Islet of Langerhans (tissue), 1 donor: ENCODE measurements at regions not wholly inside any gene's neighbourhood (a gene's known extent, or its start where the extent isn't known, plus 50 kb on each side); places are given as distances from the start of the nearest gene placed in this dataset.
"Not testable (repeated sequence)": the region's sequence is repeated elsewhere in the genome, so short reads cannot be mapped to it uniquely, and the experiment has no call there.

Source experiments
- FAIRE-seq: peaks from one replicate; lab custom pipeline; 2011; peaks lifted over from hg19 to GRCh38; lab: Jason Lieb, UNC

DNA sequence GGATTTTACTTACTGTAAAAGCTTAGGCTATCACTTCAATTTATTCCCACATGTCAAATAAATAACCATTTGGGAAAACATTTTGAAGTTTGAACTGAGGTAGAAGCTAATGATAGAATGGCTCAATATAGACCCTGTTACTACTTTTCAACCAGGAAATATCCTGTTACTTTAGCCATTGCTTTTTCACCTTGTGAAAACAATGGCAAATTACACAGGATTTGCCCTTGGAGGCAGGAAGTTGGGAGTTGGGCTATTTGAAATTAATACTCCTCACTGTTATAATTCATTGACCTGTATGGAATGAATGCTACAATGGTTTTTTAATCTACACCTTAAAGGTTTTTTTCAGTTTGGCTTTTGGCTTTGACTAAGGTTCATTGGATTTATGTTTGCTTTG lies 98.1 kb upstream of the UBE2E2 start:
- FAIRE-seq: no peak

DNA sequence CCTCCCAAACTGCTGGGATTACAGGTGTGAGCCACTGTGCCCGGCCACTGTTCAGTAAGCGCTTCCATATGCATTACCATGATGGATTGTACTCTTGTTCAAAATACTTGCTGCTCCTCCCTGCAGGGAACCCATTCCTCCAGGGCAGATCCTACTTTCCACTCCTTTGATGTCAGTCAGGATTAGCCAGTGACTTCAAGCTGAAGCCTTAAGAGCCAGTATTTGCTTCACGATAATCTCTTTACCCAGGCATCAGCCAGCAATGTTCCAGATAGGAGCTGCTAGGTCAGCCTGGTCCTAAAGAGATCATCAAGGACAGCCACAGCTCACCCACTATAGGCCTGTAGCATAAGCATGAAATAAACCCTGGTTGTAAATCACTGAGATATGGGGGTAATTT lies 96.5 kb upstream of the UBE2E2 start:
- no peak for FAIRE-seq

DNA sequence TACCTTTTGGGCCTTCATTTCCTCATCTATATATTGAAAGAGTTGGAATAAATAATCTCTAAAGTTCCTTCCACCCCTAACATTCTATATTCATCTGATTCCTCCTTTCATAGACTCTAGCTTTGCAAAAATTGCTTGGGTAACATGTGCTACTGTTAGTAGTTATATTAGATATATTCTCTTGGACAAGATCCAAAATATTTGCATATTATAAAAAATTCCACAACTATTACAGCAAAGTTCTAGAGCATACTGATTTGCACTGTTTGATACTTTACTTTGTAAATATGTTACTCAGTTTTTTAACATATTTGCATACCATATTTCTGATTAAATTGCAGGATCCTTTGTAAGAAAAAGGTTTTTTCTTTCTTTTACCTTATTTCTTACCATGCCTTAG lies 95.9 kb upstream of the UBE2E2 start:
- no peak for FAIRE-seq

DNA sequence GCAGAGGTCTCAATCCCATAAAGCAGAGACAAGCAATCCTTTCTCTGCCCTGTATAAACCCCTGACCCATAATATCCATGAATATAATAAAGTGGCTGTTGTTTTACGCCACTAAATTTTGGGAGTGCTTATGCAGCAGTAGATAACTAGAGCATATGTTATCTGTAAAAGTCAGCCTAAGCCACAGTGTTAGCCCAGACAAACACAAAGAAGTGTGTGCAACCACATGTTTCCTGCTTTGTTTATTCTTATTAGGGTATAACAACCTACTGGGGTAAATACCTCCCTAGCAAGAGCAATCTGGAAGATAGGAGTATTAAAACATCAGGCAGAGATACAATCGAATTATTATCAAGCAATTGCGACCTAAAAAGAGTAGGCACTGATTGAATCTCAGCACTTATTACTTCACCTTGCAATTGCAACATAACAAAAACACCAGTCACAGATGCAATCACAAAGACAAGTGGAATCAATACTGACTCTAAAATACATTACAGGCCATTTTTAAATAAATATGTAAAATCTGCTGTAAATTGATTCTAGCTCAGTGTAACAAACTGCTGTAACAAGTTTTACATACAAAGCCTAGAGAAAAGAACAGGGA lies 94.6 kb upstream of the UBE2E2 start:
- no peak for FAIRE-seq

DNA sequence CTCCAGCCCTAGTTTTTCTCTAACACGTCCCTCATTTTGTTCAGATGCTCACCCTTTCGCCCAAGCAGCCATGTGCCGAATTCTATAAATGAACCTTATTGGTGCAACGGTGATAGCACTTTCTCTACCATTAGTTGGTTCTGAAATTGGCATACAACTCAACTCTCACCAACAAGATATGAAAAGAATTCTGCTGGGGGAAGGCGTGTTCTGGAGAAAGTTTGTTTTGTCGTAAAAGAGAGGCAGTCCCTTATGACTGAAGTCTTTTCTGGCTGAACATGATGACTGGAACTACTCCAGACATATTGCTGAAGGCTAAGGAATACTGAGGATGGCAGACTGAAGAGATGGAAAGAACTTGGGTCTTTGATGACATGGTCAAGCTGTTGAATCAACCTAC lies 91.8 kb upstream of the UBE2E2 start:
- no peak for FAIRE-seq

DNA sequence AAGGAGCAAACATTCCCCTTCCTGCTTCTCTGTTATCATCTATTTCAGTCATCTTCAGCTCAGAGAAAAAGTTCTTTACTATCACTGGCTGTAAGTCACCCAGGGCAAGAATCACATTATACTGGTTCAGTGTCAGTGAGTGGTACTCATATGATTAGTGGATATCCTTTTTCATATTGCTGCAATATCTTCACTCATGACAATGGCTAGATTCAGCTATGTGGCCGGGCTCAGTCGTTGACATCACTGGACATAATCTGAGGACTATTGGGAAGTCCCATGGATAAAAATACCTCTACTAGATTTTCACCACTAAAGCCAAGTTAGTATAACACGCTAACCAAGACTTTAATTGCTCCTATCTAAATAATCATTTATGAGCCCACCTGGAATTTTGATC lies 91.3 kb upstream of the UBE2E2 start:
- no peak for FAIRE-seq

DNA sequence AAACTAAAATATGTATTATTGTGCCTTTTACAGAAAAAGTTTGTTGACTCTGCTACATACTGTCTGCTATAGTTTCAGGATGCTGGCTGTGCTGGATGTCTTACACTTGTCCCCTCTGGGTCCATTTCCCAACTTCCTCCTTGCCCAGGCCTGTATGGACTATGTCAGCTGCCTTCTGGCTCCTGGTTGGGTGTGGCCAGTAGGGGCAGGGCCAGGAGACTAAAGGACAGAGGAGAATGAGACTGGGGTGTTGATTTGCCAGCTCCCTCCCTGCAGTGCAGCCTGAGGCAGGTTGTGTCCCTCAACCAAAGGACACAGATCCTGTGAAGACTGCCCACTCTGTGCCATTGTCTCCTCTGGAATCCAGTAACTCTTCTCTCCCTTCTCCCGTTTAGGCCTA lies 90.6 kb upstream of the UBE2E2 start:
- FAIRE-seq: no peak

DNA sequence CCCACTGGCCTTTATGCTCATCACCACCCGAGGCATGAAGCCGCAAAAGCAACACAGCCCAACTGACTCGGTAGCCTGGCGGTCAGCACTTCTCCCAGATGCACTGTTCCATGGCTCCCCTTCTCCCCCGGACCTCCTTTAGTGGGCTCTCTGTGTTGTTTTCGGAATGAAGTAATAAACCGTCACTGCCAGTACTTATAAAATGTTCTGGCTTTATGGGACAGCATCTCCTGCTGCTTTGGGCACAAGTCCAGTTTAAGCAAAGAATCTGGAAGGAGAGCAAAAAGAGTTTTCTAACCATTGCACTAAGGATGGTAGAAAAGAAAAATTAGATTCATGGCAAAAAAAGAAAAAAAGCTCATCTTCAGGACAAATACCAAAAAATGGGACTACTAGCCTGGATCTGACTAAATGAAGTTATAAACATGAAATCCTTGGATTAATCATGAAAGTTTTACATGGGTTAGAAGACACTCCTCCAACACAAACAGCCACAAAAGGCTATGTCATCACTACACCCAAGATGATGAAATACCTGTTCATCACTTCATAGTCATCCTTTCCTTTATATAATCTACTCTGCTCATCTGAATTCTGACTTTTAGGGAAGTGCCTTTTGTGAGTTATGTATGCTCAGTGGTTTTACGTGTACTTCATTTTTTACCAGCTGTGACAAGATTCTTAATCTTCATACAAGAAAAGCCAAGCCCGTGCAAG lies 89.5 kb upstream of the UBE2E2 start:
- no peak for FAIRE-seq

DNA sequence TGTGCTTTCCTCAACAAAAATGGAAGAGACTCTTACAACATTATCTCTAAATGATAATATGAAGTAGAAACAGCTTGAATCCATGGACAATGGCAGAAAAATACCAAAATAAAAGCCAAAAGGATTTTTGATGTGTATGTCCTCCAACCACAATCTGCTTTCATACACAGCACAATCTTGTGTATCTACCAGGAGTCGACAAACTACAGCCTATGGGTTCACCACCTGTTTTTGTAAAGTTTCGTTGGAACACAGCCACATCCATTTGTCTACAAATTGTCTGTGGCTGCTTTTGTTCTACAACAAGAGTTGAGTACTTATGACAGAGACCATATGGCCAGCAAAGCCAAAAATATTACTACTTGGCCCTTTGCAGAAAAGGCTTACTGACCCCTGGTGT lies 88.7 kb upstream of the UBE2E2 start:
- FAIRE-seq: no peak

DNA sequence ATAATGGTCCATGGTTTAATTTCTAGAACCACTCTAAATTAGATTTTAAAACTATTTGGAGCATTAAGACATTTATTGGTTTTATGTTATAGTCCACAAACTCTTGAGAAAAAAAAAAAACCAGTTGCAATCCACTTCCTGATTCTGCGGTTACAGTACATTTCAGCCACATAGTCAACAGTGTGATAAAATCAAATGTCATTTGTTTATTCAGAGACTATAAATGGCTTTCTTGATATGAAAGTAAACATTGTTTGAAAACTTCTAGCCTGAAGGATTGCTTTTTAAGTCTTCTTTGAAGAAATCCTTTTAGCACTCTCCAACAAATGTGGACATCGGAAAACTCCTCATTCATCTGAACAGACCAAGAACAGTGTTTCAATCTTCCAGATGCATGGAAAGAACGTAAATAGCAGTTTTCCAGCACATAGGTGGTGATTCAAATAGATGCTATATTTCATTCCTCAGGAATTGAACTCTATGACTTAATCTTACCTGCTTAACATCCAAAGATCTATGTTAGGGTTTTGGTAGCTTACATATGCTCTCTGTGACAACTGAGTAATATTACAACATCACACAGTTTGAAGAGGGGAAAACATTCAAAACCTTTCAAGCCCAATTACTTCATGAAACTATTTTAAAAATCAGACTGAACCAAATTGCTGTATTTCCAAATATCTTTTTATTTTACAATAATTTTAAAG lies 87.8 kb upstream of the UBE2E2 start:
- no peak for FAIRE-seq

DNA sequence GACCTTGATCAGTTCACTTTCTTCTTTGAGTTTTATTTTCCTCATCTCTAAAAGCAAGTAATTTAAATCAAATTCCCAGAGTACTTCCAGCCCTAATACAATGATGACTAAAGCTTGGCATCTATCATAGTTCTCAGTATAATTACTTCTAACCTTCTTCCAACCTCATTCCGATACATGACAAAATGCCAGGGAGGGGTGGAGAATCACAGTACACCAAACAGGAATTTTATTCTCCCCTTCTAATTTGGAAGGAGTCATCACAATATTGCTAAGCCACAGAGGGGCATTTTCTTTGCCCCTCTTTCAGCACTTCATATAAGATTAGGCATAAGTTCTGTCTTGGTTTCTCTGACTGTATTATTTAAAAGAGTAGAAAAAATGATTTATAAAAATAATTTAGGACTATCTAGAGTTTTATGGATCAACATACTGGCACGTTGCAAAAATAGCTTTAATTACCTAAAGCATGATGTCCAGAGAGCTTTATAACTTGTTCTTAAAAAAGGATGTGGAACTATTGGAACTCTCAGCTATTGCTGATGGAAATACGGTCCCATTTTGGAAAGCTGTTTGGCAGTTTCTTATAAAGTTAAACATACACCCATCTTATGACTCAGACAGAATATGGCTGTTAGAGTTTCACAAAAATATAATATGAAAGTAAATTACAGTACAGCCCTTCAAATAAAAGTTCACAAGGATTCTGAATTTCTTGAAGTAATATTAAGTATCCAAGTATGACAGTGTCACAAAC lies 86.9 kb upstream of the UBE2E2 start:
- no peak for FAIRE-seq

DNA sequence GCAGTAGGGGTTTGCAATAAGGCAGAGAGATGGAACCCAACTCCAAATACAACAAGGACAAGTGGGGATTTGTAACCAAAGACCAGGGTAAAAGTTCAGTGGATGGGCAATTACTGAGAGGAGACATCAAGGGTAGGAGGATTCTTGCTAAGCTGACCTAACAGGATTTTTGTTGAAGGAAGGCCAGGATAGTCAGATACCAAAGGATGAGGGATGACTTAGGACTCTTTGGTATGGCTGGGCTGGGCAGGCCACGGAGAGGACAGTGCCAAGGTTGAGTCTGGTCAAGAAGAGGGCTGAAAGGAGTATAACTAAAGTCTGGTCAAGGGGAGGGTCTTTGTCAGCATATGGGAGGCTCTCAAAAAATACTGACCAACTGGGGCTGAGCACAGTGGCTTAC lies 85.3 kb upstream of the UBE2E2 start:
- no peak for FAIRE-seq

DNA sequence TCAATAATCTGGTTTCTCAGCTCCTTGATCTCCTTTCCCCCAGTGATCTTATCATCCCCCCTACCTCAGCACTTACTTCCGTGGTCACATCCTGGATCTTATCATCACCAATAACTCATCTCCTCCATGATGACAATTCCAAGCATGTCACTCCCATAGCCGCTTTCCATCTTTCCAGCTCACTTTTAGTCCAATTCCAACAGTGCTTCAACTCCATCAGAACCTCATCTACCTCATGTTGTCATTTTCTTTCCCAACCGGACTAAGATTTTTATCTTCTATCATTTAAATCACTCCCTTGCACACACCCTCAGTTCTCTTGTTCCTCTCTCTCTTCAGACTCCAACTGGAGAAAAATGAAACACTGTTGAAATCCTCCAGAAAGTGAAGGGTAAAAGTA lies 75.9 kb upstream of the UBE2E2 start:
- FAIRE-seq: no peak

DNA sequence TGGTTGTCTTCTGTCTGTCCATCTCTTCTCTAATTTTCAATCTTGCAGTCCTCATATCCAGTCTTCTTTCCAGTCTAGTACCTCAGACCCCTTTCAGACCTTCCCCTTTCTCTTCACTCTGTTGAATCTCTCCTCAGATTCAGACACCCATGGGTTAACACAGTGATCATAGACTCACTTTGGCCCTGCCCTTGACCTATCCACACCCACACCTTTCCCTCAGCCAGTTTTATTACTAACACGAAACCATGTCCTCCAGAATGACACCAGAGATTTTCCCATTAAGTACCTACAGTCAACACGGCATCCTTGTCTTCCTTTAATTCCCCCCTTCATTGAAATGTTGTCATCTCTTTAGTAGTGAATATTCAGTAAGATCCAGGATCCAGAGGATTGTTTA lies 74.5 kb upstream of the UBE2E2 start:
- no peak for FAIRE-seq

DNA sequence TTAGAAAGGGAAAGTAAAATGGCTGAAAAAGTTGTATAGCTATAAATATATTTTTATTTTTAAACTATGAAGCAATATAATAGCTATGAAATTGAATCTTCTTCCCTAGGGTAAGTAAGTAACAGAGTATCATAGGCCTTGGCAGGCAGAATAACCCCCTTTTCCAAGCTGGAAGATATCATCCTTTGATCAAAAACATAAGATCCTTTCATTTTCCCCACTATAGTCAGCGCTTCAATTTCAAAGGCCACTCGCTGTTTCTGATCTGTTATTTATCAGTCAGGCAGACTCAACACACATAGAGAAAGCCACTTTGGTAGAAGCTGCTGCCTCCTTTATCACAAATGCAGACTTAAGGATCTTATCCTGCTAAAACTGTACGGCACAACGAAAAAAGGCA lies 74.0 kb upstream of the UBE2E2 start:
- no peak for FAIRE-seq

DNA sequence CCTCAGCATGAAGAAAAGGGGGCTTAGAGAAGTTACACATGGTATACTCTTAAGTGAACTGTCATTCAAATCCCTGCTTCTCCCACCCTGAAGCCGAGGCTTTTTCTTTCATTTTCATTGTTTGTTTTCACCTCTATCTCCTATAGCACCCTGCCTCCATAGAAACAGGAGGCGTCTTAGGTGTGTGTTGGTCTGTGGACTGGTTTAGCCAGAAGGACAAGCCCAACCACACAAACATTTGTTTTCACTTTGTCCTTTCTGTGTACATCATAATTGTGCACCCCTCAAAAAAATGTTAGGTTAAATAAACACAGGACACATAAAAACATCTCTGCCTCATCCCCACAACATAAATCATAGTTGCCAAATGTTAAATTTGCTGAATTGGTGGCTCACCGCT lies 73.3 kb upstream of the UBE2E2 start:
- no peak for FAIRE-seq

DNA sequence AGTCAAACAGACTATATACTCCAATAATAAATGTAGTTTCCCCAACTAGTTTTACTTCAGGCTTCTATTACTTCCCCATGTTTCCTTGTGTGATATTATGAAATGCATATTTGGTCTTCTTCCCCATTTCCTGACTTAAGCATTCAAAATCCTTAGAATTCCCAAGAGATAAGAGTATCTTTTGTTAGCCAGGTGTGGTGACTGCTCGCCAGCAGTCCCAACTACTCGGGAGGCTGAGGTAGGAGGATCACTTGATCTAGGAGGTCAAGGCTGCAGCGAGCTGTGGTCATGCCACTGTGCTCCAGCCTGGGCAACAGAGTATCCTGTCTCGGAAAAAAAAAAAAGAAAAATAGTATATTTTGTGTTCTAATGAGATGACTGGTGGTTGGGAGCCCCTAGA lies 72.7 kb upstream of the UBE2E2 start:
- no peak for FAIRE-seq

DNA sequence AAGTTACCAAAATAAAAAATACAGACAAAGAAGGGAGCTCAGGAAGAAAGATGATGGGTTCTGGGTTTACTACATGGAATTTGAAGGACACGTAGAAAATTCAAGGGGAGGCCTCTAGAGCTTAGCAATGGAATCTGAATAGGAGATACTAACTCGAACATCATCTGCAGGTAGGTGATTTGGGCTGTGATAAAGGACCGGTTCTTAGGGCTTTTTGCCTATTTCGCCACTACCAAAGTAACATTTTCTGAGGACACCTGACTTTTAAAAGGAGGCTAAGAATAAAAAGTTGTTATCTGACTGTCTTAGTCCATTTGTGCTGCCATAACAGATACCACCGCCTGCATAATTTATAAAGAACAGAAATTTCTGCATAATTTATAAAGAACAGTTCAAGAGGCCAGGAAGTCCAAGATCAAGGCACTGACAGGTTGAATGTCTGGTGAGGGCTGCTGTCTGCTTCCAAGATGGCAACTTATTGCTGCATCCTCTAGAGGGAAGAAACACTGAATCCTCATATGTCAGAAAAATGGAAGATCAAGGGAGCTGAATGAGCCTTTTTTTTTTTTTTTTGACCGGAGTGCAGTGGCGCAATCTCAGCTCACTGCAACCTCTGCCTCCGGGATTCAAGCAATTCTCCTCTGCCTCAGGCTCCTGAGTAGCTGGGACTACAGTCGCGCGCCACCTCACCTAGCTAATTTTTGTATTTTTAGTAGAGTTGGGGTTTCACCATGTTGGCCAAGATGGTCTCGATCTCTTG lies 67.9 kb upstream of the UBE2E2 start:
- FAIRE-seq: no peak

DNA sequence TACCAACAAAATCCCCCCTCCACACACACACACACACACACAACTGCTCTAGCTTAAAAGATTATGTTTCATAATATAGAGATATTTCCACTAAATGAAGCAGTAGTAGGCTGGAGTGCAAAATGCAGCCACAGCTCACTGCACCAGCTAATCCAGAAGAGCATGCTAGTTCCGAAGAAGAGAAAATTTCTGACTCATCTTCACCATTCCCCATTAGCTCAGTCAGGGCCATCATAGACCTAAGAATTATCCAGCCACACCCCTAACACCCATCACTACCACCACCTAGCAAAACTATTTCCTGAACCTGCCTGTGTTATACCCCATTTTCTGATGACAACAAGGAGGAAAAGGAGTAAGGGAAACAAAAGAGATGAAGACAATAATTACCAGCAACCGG lies 67.1 kb upstream of the UBE2E2 start:
- no peak for FAIRE-seq

DNA sequence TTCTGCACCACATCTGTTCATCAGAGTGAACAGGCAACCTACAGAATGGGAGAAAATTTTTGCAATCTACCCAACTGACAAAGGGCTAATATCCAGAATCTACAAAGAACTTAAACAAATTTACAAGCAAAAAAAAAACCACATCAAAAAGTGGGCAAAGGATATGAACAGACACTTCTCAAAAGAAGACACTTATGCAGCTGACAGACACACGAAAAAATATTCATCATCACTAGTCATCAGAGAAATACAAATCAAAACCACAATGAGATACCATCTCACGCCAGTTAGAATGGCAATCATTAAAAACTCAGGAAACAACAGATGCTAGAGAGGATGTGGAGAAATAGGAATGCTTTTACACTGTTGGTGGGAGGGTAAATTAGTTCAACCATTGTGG lies 59.1 kb upstream of the UBE2E2 start:
- not testable (repeated sequence) for FAIRE-seq

DNA sequence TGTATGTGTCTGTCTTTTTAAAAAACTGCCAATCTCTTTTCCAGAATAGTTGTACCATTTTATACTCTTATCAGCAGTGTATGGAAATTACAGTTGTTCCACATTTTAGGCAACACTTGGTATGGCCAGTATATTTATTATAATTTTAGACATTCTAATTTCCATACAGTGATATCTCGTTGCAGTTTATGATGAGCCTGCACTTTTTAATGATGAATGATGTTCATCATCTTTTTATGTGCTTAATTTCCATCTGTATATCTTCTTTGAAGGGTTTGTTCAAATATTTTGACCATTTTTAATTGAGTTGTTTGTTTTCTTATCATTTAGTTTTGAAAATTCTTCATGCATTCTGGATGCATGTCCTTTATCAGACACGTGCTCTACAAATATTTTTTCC lies 57.0 kb upstream of the UBE2E2 start:
- FAIRE-seq: no peak

DNA sequence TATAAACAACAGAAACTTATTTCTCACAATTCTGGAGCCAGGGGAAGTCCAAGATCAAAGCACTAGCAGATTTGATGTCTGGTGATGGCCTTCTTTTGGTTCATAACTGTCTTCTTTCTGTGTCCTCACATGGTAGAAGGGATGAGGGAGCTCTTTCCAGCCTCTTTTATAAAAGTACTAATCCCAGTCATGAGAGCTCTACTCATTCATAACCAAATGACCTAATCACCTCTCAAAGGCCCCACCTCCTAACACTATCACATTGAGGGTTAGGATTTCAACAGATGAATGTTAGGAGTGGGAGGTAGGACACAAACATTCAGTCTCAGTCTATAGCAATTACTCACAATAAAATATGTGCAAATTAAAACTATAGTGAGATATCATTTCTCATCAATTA lies 50.1 kb upstream of the UBE2E2 start:
- FAIRE-seq: no peak
